ENCODE measurements at regions not wholly inside any gene's neighbourhood (a gene's known extent, or its start where the extent isn't known, plus 50 kb on each side); places are given as distances from the start of the nearest gene placed in this dataset.

GRCh38 chr6:122078481-122078880 is 321.0 kb upstream of the HSF2 start:
- TF ChIP-seq CTCF (IDR thresholded peaks at IDR 0.05) = no peak
- no peak for TF ChIP-seq EP300 (IDR thresholded peaks at IDR 0.05)
- TF ChIP-seq POLR2A (IDR thresholded peaks at IDR 0.05) = no peak

Measured in ovary (tissue), 3 donors.